ENCODE measurements at regions not wholly inside any gene's neighbourhood (a gene's known extent, or its start where the extent isn't known, plus 50 kb on each side); places are given as distances from the start of the nearest gene placed in this dataset.

DNA sequence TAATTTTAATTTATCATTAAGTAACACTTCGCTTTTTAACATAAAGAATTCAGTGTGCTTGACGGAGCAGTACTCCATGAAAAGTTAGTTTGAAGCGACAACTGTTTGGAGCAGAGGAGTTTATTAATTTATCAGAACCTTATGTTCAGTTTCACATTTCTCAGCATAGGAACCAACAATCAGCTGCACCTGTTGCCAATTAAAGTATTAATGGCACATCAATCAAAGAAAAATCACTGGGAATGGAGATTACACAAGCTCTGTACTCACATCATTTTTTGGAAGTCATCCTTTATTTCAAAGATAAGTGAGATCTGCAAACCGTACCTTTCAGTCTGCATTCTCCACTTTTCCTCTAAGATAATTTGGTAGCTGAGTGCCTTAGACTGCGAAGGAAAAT lies 344.6 kb downstream of the LMO4 start:
- Histone ChIP-seq H3K27ac (no peak overlapping the region), H3K27me3 (no peaks in the 10 kb centered on the region), H3K9me3 (no peaks in the 10 kb centered on the region), H3K4me3 (no peak overlapping the region), H3K36me3 (no peaks in the 10 kb centered on the region), H3K4me1 (no peaks in the 10 kb centered on the region)
- no peak for DNase-seq
- TF ChIP-seq, protein P1, sequence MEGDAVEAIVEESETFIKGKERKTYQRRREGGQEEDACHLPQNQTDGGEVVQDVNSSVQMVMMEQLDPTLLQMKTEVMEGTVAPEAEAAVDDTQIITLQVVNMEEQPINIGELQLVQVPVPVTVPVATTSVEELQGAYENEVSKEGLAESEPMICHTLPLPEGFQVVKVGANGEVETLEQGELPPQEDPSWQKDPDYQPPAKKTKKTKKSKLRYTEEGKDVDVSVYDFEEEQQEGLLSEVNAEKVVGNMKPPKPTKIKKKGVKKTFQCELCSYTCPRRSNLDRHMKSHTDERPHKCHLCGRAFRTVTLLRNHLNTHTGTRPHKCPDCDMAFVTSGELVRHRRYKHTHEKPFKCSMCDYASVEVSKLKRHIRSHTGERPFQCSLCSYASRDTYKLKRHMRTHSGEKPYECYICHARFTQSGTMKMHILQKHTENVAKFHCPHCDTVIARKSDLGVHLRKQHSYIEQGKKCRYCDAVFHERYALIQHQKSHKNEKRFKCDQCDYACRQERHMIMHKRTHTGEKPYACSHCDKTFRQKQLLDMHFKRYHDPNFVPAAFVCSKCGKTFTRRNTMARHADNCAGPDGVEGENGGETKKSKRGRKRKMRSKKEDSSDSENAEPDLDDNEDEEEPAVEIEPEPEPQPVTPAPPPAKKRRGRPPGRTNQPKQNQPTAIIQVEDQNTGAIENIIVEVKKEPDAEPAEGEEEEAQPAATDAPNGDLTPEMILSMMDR (IDR thresholded peaks at IDR 0.05) = no peak
- TF ChIP-seq POLR2A (IDR thresholded peaks at IDR 0.05) = no peak
- intact Hi-C loops (cut with DNase I) = no loop called here
- no peak for ATAC-seq
- 86 to 88% (median 86%) methylated on average over 5 of the region's 5 CpGs for WGBS, 4 donors

DNA sequence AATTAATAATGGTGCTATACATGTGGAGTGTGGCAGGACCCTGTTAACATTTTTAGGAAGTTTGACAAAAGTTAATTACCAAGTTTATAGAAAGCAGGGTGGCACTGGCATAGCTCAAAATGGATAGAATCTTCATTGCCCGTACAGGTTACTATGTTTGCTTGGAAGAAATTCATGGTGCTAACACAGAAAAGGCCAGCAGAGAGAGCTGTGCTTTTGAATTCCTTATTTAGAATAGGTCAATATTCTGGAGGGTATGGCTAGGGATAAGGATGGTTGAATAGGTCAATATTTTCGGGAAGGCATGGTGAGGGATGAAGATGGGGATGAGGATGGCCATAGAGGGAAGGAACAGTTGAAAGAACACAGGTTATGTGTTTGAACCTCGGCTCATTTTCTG lies 345.1 kb downstream of the LMO4 start:
- H3K27ac ChIP-seq = no peak overlapping the region
- DNase-seq = no peak
- intact Hi-C loops (cut with DNase I) = no loop called here
- no peaks in the 10 kb centered on the region for H3K36me3 ChIP-seq
- H3K4me3 ChIP-seq = no peak overlapping the region
- TF ChIP-seq POLR2A (IDR thresholded peaks at IDR 0.05) = no peak
- TF ChIP-seq, protein P1 (IDR thresholded peaks at IDR 0.05) = no peak
- no peaks in the 10 kb centered on the region for H3K9me3 ChIP-seq
- ATAC-seq = no peak
- 83 to 92% (median 85%) methylated on average over 3 of the region's 3 CpGs for WGBS, 4 donors
- no peaks in the 10 kb centered on the region for H3K27me3 ChIP-seq
- H3K4me1 ChIP-seq = no peaks in the 10 kb centered on the region

DNA sequence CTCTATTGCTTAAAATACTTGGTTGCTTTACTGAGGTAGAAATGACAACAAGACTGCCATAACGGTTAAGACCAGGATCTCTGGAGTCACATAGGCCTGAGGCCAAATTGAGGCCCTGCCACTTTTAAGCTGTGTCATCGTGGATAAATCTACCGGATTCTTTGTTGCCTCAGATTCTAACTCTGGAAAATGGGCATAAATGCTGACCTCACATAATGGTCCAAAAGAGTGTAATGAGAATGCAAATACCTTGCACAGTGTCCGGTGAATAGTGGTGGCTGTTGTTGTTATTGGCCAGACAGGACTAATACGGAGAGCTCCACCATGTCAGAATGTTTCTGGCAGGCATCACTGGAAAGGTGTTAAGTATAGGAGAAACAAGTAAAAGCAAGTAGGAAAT lies 346.1 kb downstream of the LMO4 start:
- H3K27ac ChIP-seq = no peak overlapping the region
- WGBS, 4 donors = 86 to 94% (median 89%) methylated on average over 5 of the region's 5 CpGs
- no peak for TF ChIP-seq POLR2A (IDR thresholded peaks at IDR 0.05)
- TF ChIP-seq, protein P1 (IDR thresholded peaks at IDR 0.05) = no peak
- H3K27me3 ChIP-seq = no peaks in the 10 kb centered on the region
- ATAC-seq (no peak), DNase-seq (no peak)
- H3K36me3 ChIP-seq = no peaks in the 10 kb centered on the region
- no peaks in the 10 kb centered on the region for H3K4me1 ChIP-seq
- H3K9me3 ChIP-seq = peaks cover 0 to 7% (median 0%) of the 10 kb centered on the region in 12 donors
- H3K4me3 ChIP-seq = no peak overlapping the region
- intact Hi-C loops (cut with DNase I) = no loop called here

DNA sequence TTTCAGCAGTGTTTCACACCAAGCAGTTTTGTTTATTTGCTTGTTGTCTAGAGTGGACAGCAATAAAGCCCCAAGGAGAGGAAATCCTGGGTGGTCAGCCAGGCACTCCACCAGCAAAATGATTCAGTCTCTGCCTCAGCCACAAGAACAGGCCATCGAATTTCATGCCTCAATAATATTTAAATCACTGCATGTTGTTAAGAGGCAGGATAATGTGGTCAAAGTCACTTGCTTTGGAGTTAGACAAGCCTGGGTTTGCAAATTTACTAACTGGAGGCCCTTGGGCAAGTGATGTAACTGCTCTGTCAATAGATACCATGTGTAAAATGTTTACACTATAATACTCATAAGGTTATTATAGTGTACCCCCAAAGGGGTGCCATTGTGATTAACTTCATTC lies 349.6 kb downstream of the LMO4 start:
- no peak overlapping the region for H3K4me3 ChIP-seq

More for the DNA sequence above, 349.6 kb downstream of the LMO4 start:
- DNase-seq = no peak
- Histone ChIP-seq H3K4me1 (no peaks in the 10 kb centered on the region), H3K27me3 (no peaks in the 10 kb centered on the region), H3K36me3 (no peaks in the 10 kb centered on the region), H3K27ac (no peak overlapping the region), H3K9me3 (peaks cover 0 to 7% (median 0%) of the 10 kb centered on the region in 12 donors)
- no peak for ATAC-seq
- intact Hi-C loops (cut with DNase I) = no loop called here
- 60 to 70% (median 63%) methylated on average over 1 of the region's 1 CpG for WGBS, 4 donors
- TF ChIP-seq, protein P1 (IDR thresholded peaks at IDR 0.05) = no peak
- no peak for TF ChIP-seq POLR2A (IDR thresholded peaks at IDR 0.05)
